Lower leg skin (tissue), 4 donors: ENCODE measurements at regions not wholly inside any gene's neighbourhood (a gene's known extent, or its start where the extent isn't known, plus 50 kb on each side); places are given as distances from the start of the nearest gene placed in this dataset.
"Not testable (repeated sequence)": the region's sequence is repeated elsewhere in the genome, so short reads cannot be mapped to it uniquely, and the experiment has no call there.

Experiments used
- DNase-seq, 2 donors: peaks; one replicate each; pipeline ENCODE4 v3.0.0-alpha.2; 2019; ENCODE audit warnings: low spot score in 2 of 2
- H3K4me3 ChIP-seq: fragments of 200-600 bp; sonication (generic); 2 replicates; pipeline ENCODE4 v1.5.1; 2017; ENCODE audit warnings: mild to moderate bottlenecking, low read depth; ENCODE audit not compliant: poor library complexity, severe bottlenecking
- CTCF ChIP-seq, 3 donors: fragments of 450-650 bp; IDR thresholded peaks; one replicate each; pipeline ENCODE4 v1.5.1; 2016; ENCODE audit warnings: antibody characterized with exemption in 3 of 3, mild to moderate bottlenecking in 3 of 3, moderate library complexity in 2 of 3
- POLR2A ChIP-seq, 2 donors: fragments of 450-650 bp; IDR thresholded peaks; one replicate each; pipeline ENCODE4 v1.6.1; 2016 to 2017; ENCODE audit warnings: antibody characterized with exemption in 2 of 2, mild to moderate bottlenecking in 1 of 2, moderate library complexity in 1 of 2
- WGBS, 2 donors: methylation state at CpG; one replicate each; pipeline ENCODE4 v1.1.5; 2018; 5-methylcytosine and 5-hydroxymethylcytosine counted together
- intact Hi-C: fragments of 100-400 bp; cut with DNase I; formaldehyde crosslinking; loops from one replicate; pipeline ENCODE4 v1.15.0; 2023; ENCODE audit warnings: low total_unique reads

- TF ChIP-seq POLR2A (IDR thresholded peaks at IDR 0.05) (no peak), CTCF (IDR thresholded peaks at IDR 0.05) (no peak)
- WGBS, 2 donors, result 60 to 66% methylated on average over 1 of the region's 1 CpG
- intact Hi-C loops, result no loop called here
- DNase-seq, result no peak
- no peak overlapping the region for H3K4me3 ChIP-seq
Observed at GRCh38 chr4:106795326-106795725, 240.8 kb downstream of the DKK2 start.

- H3K4me3 ChIP-seq, result no peak overlapping the region
- TF ChIP-seq CTCF (IDR thresholded peaks at IDR 0.05), result no peak
- TF ChIP-seq POLR2A (IDR thresholded peaks at IDR 0.05), result no peak
- no peak for DNase-seq
- intact Hi-C loops, result no loop called here
Observed at GRCh38 chr4:106793933-106794332, 242.2 kb downstream of the DKK2 start.

DNA sequence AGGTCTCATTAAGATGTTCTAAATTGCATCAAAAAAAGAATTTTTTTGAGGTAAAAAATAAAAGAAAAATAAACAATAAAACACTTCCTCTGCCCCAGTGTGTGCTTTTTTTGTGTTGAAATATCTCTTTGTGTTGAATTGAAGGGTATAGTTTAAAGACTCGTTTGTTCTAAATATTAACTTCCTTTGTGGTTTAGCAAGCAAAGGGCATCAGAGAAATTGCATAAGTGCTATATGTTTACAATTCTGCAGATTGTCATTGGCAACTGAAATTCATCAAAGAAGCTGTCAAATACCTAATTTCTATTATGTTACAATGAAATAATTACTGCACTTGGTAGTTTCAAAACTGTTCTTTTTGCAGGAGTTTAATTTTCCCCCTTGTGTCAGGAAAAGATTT is 260.5 kb downstream of the DKK2 start:
- H3K4me3 ChIP-seq, result no peak overlapping the region
- DNase-seq, result no peak
- intact Hi-C loops, result no loop called here
- TF ChIP-seq POLR2A (IDR thresholded peaks at IDR 0.05), result no peak
- TF ChIP-seq CTCF (IDR thresholded peaks at IDR 0.05), result no peak
- 45 to 46% methylated on average over 1 of the region's 1 CpG for WGBS, 2 donors

GRCh38 chr4:106774055-106774454 is 262.1 kb downstream of the DKK2 start:
- DNase-seq, H3K4me3 ChIP-seq, intact Hi-C loops: not testable (repeated sequence)
- 75 to 78% methylated on average over 1 of the region's 1 CpG for WGBS, 2 donors

DNA sequence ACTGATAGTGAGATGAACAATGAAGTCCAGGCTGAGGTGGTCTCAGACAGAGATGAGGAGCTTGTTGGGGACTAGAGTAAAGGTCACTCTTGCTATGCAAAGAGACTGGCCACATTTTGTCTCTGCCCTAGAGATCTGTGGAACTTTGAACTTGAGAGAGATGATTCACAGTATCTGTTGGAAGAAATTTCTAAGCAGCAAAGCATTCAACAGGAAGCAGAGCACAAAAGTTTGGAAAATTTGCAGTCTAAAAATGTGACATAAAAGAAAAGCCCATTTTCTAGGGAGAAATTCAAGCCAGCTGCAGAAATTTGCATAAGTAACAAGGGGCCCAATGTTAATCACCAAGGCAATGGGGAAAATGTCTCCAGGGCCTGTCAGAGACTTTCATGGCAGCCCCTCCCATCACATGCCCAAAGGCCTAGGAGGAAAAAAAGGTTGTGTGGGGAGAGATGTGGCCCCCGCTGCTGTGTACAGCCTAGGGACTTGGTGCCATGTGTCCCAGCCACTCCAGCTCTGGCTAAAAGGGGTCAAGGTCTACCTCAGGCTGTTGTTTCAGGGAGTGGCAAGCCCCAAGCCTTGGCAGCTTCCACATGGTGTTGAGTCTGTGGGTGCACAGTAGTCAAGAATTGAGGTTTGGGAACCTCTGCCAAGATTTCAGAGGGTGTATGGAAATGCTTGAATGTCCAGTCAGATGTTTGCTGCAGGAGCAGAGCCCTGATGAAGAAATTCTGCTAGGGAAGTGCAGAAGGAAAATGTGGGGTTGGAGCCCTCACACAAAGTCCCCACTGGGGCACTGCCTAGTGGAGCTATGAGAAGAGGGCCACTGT is 262.8 kb downstream of the DKK2 start:
- no peak for DNase-seq
- intact Hi-C loops, result no loop called here
- 53 to 67% methylated on average over 1 of the region's 1 CpG for WGBS, 2 donors

GRCh38 chr4:106767991-106768390 is 268.1 kb downstream of the DKK2 start:
- TF ChIP-seq CTCF (IDR thresholded peaks at IDR 0.05), result no peak
- TF ChIP-seq POLR2A (IDR thresholded peaks at IDR 0.05), result no peak
- 83 to 97% methylated on average over 2 of the region's 2 CpGs for WGBS, 2 donors
- no peak for DNase-seq
- H3K4me3 ChIP-seq, result no peak overlapping the region
- intact Hi-C loops, result no loop called here

More for the DNA sequence above, 262.8 kb downstream of the DKK2 start:
- TF ChIP-seq CTCF (IDR thresholded peaks at IDR 0.05), result no peak
- TF ChIP-seq POLR2A (IDR thresholded peaks at IDR 0.05), result no peak
- H3K4me3 ChIP-seq, result no peak overlapping the region
